ENCODE measurements at regions not wholly inside any gene's neighbourhood (a gene's known extent, or its start where the extent isn't known, plus 50 kb on each side); places are given as distances from the start of the nearest gene placed in this dataset.
A peak's percentile ranks its signal among the peaks of the same experiment; 100 is the strongest.

GRCh38 chr10:43802988-43803696 is 154.5 kb upstream of the ZNF32 start:
- TF ChIP-seq CTCF (IDR thresholded peaks at IDR 0.05): no peak
- TF ChIP-seq POLR2A (IDR thresholded peaks at IDR 0.05; ENCODE audit: low read depth): no peak
- TF ChIP-seq EP300 (IDR thresholded peaks at IDR 0.05): no peak
- TF ChIP-seq POLR2AphosphoS5 (IDR thresholded peaks at IDR 0.05): no peak
- no peak overlapping the region for H3K27ac ChIP-seq (replicated peaks in 1 of 4)
- H3K4me1 ChIP-seq: no peaks in the 10 kb centered on the region
- 91% methylated on average over 5 of the region's 6 CpGs for WGBS
- H3K4me3 ChIP-seq: no peak overlapping the region
- H3K36me3 ChIP-seq: no peaks in the 10 kb centered on the region
- H3K9me3 ChIP-seq: no peaks in the 10 kb centered on the region
- H3K27me3 ChIP-seq: peaks cover 0 to 10% (median 0%) of the 10 kb centered on the region in 4 donors
- intact Hi-C loops (cut with DNase I): no loop called here
- peak; percentile 83 for DNase-seq (ENCODE audit: extremely low spot score)

- intact Hi-C loops (cut with DNase I): no loop called here
- Histone ChIP-seq H3K4me3 (no peak overlapping the region), H3K9me3 (no peaks in the 10 kb centered on the region), H3K4me1 (no peaks in the 10 kb centered on the region), H3K36me3 (no peaks in the 10 kb centered on the region), H3K27me3 (peaks cover 0 to 10% (median 0%) of the 10 kb centered on the region in 4 donors), H3K27ac (replicated peaks in 1 of 4) (no peak overlapping the region)
- DNase-seq (ENCODE audit: extremely low spot score): no peak
- 95% methylated on average over 3 of the region's 3 CpGs for WGBS
- TF ChIP-seq CTCF (IDR thresholded peaks at IDR 0.05): no peak
- no peak for TF ChIP-seq POLR2AphosphoS5 (IDR thresholded peaks at IDR 0.05)
- TF ChIP-seq POLR2A (IDR thresholded peaks at IDR 0.05; ENCODE audit: low read depth): no peak
- TF ChIP-seq EP300 (IDR thresholded peaks at IDR 0.05): no peak
These were observed 152.9 kb upstream of the ZNF32 start for GRCh38 chr10:43801626-43802025.

GRCh38 chr10:43801140-43801539 is 152.5 kb upstream of the ZNF32 start:
- Histone ChIP-seq H3K27ac (replicated peaks in 1 of 4) (no peak overlapping the region), H3K4me3 (no peak overlapping the region), H3K36me3 (no peaks in the 10 kb centered on the region), H3K9me3 (no peaks in the 10 kb centered on the region), H3K27me3 (peaks cover 0 to 10% (median 0%) of the 10 kb centered on the region in 4 donors), H3K4me1 (no peaks in the 10 kb centered on the region)
- TF ChIP-seq EP300 (IDR thresholded peaks at IDR 0.05) (no peak), CTCF (IDR thresholded peaks at IDR 0.05) (no peak), POLR2AphosphoS5 (IDR thresholded peaks at IDR 0.05) (no peak), POLR2A (IDR thresholded peaks at IDR 0.05; ENCODE audit: low read depth) (no peak)
- no peak for DNase-seq (ENCODE audit: extremely low spot score)
- intact Hi-C loops (cut with DNase I): no loop called here
- 63% methylated on average over 4 of the region's 4 CpGs for WGBS

GRCh38 chr10:43796781-43797180 is 148.1 kb upstream of the ZNF32 start:
- intact Hi-C loops (cut with DNase I): no loop called here
- Histone ChIP-seq H3K9me3 (no peaks in the 10 kb centered on the region), H3K27ac (replicated peaks in 1 of 4) (no peak overlapping the region), H3K36me3 (no peaks in the 10 kb centered on the region), H3K27me3 (peaks cover 0 to 10% (median 2%) of the 10 kb centered on the region in 4 donors), H3K4me1 (peaks cover 0 to 5% (median 0%) of the 10 kb centered on the region in 4 donors), H3K4me3 (no peak overlapping the region)
- peak; percentile 72 for DNase-seq (ENCODE audit: extremely low spot score)
- TF ChIP-seq POLR2A (IDR thresholded peaks at IDR 0.05; ENCODE audit: low read depth): no peak
- no peak for TF ChIP-seq CTCF (IDR thresholded peaks at IDR 0.05)
- TF ChIP-seq POLR2AphosphoS5 (IDR thresholded peaks at IDR 0.05): no peak
- TF ChIP-seq EP300 (IDR thresholded peaks at IDR 0.05): no peak

- intact Hi-C loops (cut with DNase I): no loop called here
- no peak for DNase-seq (ENCODE audit: extremely low spot score)
- H3K36me3 ChIP-seq: no peaks in the 10 kb centered on the region
These were observed 147.0 kb upstream of the ZNF32 start for GRCh38 chr10:43795639-43796038.

More at GRCh38 chr10:43795639-43796038, 147.0 kb upstream of the ZNF32 start:
- H3K9me3 ChIP-seq: no peaks in the 10 kb centered on the region
- no peak for TF ChIP-seq EP300 (IDR thresholded peaks at IDR 0.05)
- TF ChIP-seq POLR2AphosphoS5 (IDR thresholded peaks at IDR 0.05): no peak
- TF ChIP-seq CTCF (IDR thresholded peaks at IDR 0.05): no peak
- no peak for TF ChIP-seq POLR2A (IDR thresholded peaks at IDR 0.05; ENCODE audit: low read depth)
- peaks cover 0 to 5% (median 0%) of the 10 kb centered on the region in 4 donors for H3K4me1 ChIP-seq
- no peak overlapping the region for H3K4me3 ChIP-seq
- no peak overlapping the region for H3K27ac ChIP-seq (replicated peaks in 1 of 4)
- 87% methylated on average over 4 of the region's 4 CpGs for WGBS
- H3K27me3 ChIP-seq: peaks cover 0 to 10% (median 2%) of the 10 kb centered on the region in 4 donors
